GM12891 (cell line): ENCODE measurements at regions not wholly inside any gene's neighbourhood (a gene's known extent, or its start where the extent isn't known, plus 50 kb on each side); places are given as distances from the start of the nearest gene placed in this dataset.

Experiments used
- PAX5 ChIP-seq: IDR thresholded peaks from 2 replicates; pipeline ENCODE4 v1.6.1; 2011; ENCODE audit warnings: low read length, moderate library complexity, mild to moderate bottlenecking; ENCODE audit not compliant: insufficient read depth, severe bottlenecking
- POLR2A ChIP-seq: IDR thresholded peaks from 2 replicates; pipeline ENCODE4 v1.6.1; 2011; ENCODE audit warnings: low read depth, low read length, control low read depth
- POLR2AphosphoS5 ChIP-seq: IDR thresholded peaks from 2 replicates; pipeline ENCODE4 v1.6.1; 2011; ENCODE audit warnings: low read depth, low read length, control low read depth
- POU2F2 ChIP-seq: IDR thresholded peaks from 2 replicates; pipeline ENCODE4 v1.6.1; 2011; ENCODE audit warnings: low read depth, mild to moderate bottlenecking, control low read depth, low read length, moderate library complexity
- SPI1 ChIP-seq: IDR thresholded peaks from 2 replicates; pipeline ENCODE4 v1.6.1; 2011; ENCODE audit warnings: low read depth, low read length, control low read depth
- TAF1 ChIP-seq: IDR thresholded peaks from 2 replicates; pipeline ENCODE4 v1.6.1; 2011; ENCODE audit warnings: low read depth, low read length, control low read depth

GRCh38 chrX:97691901-97692455, 808.3 kb downstream of the RPA4 start:
- TF ChIP-seq POLR2A = no peak
- TF ChIP-seq POLR2AphosphoS5 = no peak
- TF ChIP-seq TAF1 = no peak
- no peak for TF ChIP-seq SPI1
- TF ChIP-seq PAX5 = no peak
- TF ChIP-seq POU2F2 = no peak
